ENCODE measurements at regions not wholly inside any gene's neighbourhood (a gene's known extent, or its start where the extent isn't known, plus 50 kb on each side); places are given as distances from the start of the nearest gene placed in this dataset.

DNA sequence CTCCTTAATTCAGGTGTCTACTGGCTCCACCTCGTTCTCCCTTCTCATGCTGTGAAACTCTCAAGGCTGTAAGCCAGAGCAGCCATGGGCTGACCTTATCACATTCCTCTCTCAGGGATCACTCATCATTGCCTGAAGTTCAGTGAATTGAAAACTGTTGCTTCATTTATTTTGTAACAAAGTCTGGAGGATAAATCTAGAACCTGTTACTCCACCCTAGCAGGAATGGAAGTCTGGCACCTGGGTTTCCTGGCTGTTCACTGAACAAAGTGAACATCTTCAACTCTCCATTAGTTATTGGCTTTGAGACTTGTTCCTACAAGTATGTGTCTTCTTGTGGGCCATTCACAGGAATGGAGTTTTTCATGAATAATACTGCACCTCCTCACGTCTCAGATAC is 584.1 kb downstream of the PTPRU start:
- no peak for DNase-seq

DNA sequence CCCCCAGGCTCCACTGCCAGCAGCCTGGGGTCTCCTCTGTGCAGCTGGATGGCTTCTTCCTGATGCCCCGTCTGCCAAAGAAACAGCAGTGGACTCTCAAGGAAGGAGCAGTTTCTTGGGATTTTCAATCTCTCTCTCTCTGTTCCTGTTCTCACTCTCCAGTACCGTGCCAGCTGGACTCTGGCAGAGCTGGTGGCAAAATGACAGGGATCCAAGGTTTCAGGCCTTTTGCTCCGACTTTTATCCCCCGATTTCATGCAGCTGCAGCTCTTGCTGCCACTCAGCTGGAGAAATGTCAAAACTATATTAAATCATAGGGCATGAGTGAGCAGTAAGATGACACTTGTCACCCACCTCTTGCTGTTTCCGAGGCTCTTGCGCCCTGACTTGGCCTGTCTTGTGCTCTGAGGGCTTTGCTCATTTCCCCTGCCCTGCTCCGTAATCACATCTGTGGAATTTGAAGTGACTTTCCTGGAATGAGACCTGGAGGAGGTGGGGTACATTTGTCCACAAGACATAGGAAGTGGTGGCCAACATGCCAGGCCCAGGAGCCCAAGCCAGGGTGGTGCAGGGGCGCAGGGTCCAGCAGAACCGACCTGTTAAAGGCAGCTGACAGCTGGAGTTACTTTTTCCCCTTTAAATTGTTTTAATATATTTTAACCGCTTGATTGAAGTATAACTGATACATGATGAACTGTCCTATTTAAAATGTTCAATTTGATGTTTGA is 576.2 kb downstream of the PTPRU start:
- DNase-seq: no peak

DNA sequence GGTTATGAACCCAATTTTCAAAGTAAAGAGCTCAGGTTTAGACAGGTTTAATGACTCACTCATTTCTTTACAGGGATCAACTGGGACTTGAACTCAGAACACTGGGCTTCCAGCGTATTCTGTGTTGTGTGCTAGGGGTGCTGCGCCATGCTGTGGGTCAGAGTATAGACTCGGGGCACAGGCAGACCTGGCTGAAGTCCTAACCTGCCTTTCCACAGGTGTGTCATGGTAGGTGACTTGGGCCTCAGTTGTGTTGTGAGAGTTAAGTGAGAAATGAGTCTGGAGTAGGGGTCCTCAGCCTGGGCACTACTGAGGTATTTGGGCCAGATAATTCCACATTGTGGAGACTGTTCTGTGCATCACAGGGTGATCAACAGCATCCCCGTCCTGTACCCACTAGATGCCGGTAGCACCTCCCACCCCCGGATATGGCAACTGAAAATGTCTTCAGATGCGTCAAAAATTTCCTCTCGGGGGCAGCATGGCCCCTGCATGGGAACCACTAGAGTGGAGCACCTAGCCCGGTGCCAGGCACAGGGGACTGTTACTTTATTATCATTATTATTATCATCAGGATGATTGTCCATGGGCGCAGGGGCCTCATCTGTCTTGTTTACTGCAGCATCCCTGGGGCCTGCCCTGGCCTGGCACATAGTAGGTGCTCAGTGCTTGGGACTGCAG is 575.5 kb downstream of the PTPRU start:
- DNase-seq: no peak

DNA sequence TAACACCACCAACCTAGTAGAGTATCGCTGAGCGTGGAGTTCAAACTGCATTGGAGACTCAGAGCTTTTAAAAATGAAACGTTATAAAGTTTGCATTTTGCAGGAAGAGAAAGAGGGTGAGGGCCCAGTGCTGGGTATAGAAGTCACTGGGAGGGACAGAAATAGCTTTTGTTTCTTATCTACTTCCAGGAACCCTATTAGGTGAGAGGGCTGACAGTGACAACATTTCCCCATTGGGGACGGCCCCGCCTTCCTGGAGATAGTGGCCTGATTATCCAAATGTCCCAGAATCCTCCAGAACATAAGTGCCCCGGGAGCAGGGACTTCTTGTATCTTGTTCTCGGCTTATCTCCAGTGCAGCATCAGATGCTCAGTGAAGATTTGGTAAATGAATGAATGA is 574.9 kb downstream of the PTPRU start:
- no peak for DNase-seq

DNA sequence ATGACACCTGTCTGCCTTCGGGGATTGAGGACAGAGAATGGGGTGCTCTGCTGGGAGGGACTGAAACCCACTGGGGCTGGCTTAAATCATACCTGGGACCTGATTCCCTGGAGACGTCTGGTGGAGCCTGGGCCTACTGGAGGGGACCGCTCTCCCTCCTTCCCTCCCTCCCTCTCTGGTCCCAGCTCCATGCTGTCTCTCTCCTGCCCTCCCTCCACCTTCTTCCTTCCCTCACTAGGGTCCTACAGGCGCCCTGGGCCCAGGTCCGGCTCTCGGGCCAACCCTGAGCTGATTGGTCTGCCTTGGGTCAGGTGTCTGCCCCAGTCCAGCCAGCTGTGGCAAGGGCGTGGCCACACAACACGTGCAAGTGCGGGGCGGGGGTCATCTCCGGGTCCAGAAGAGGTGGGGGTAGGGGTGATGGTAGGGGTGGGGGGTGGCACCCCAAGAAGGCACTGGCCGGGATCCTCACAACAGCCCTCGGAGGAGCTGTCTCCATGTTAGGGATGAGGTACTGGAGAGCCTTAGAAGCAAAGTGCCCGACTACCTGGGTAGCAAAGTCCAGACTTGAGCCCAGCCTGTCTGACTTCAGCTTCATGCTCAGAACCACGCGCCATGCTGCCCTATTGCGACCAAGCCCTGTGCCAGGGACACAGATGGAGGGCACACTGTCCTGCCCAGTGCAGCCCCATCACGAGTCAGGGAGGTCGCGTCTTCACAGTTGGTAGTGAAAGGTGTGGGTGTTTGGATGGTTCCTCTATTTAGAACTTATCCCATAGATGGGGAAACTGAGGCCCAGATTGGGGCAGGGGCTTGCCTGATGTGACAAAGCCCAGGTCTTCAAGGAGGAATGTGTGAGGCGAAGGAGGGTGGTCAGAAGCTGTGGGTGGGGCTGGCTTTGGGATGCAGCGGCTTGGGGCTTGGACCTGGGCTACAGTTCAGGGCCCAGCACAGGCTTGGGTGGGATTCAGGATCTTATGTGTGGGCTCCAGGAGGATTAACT is 574.1 kb downstream of the PTPRU start:
- DNase-seq: no peak

DNA sequence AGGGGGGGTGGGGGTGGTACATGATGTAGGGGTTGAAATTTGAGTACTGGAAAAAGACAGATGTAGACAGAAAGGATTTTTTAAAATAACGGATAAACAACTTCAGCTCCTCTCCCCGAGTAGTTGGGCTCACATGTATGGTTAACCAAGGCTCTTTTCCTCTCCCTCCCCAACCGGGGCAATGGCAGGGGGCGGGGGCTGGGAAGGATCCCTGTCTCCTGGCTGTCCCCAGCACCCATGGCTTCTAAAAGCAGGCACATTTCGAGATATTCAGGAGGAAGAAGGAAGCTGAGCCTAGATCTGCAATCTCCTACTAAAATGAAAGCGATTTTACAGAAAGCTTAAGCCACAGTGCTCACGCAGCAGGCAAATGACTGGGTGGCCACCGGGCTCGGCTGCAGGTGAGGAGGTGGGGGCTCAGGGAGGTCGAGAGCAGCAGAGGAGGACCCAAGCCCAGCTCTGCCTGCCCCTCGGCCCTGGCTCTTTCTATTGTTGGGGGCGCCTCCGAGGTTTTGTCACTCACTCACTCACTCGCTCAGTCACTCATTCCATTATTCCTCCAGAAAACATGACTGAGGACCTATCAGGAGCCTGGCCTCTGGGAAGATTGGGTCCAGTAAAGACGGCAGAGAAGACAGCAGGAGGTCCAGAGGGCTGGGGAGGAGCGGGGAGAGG is 573.3 kb downstream of the PTPRU start:
- no peak for DNase-seq

DNA sequence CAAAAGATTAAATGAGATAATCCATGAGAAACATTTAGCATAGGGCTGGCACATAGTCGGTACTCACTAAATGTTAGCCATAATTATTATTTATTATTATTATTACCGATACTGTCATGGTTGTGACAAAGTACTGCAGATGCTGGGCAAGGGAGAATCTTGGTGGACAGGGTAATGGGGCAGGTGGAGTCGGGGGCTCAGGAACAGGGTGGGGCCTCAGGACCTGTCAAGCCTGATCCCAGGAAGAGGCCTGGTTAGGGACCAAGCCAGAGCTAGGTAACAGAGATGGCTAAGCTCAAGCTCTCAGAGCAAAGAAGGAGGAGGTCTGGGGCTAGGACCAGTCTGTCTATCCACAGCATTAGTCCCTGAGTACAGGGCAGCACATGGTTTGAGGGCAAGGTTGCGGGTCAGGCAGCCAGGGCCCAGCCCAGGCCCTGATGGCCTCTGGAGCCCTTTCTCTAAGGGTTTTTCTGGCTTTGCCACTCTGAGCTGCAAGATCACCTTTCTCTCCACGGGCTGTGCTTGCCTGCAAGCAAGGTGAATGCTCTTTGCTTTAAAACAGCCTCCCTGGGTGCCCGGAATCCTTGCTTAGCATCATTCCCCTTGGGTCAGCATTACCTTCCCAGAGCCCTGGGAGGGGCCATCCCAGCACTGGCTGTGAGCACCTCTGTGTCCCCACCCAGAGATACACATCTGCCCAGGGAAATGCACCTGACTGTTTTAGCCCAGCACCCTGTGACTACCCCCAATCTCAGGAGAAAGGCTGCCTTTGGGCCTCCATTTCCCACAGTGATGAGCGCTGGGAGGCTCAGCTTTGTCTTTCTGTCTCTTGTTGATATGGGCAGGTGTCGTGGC is 572.0 kb downstream of the PTPRU start:
- no peak for DNase-seq

DNA sequence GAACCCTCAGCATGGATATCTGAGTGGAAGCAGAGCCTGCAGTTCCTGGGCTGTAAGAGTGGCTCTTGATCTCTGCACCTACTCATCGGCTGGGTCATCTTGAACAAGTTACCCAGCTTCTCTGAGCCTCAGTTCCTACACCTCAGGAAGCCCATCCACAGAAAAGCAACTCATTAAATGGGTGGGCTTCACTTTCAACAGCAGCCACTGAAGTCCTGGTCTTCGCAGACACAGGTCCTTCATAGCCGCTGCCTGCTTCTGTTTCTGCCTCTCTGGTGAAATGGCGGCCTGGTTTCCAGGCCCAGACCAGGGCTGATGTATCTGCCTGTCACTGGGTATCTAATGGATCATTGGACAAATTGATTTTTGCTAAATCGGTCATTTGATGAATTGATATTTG is 571.4 kb downstream of the PTPRU start:
- no peak for DNase-seq

DNA sequence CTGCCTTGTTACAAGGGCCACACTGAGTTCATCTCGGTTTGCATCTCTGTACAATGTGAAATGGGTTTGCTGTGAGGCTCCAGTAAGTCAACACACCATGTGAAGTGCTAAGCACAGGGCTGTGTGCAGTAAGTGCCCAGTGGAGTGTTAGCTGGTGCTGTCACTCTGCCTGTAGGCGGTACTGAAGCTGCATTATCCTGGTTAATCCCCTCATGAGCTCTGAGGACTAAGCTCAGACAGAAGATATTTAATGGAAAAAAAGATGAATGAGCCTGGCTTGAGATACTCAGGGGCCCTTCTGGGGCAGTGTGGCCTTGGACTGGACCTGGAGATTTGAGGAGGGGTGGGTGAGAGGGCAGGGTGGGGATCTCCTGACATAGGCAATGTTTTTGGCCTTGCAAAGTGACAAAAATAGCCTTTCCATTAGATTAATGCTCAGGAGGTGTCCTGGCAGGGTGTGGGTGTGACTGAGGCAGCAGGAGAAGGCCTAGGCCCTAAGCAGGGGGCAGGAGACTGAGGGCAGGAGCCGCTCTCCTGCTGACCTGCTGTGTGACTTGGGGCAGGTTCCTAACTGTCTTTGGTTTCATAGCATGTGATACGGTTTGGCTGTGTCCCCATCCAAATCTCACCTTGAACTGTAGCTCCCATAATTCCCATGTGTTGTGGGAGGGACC is 570.5 kb downstream of the PTPRU start:
- no peak for DNase-seq

DNA sequence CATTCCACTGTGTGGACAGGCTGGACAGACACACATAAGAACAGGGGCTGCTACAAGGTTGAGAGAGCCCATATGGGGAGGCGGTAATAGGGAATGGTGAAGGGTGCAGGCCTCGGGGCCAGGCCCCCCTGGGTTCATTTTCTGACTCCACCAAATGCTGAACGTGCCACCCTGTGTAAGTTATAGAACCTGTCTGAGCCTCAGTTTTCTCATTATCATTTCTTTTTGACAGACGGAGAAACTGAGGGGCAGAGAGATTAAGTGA is 569.5 kb downstream of the PTPRU start:
- no peak for DNase-seq

DNA sequence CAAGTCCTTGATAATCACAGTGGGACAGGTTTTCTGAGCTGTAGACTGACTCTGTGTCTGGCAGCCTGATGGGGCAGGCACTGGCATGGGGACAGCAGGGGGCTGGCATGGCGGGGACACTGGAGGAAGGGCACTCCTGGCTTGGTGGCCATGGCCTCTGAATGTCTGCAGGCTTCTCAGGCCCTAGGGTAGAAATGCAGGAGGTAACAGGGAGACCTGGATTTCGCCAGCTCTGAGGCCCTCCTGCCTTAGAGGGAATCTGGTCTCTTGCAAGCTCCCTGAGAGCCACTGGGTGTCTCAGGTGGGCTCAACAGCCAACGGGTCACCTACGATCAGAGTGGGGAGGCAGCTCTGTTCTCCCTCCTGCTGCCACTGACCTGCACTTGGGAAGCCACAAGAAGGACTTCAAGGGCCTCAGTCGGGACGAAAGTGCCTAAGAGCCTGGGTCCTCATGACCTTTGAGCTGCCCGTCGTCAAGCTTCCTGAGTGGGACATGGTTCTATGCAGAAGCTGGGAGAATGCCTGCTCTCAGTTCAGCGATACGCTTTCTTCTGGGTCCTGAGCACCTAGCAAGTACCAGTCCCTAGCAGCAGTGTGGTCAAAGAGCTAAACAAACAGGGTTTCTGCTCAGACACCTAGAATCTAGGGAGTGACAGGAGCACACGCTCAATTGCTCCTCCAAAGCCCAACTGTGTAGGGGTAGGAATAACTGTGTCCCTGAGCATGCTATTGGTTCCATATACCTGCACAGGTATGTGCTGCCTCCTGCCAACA is 569.0 kb downstream of the PTPRU start:
- no peak for DNase-seq

DNA sequence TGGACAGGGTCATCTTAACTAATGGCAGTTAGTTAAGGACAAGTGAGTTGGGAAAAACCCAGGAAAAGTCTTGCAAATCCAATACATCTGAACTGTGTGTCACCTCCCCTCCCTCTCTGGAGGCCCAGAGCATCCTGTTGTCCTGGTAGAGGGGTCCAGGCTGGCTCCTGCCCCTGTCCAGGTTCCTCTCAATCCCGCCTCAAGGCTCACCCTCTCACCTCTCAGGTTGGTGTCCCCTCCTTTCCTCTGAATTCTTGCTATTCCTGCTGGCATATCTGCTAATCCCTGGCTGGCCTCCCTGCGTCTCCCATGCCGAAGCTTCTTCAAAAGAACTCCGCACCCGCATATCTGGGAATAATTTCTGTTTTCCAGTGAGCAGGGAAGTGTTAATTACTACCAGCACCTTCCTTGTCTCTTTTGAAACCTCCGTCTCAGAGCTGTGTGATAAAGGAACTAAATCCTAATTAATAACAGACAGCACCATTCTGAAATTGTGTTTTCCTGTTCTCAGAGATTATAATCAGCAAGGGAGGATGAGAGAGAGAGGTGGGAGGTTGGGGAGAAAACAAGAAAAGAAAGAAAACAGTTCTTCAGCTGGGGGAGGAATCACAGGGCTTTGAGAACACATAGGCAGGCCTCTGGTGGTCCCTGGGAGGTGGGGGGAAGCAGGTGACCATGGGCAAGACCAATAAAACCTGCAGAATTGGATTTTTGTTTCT is 568.0 kb downstream of the PTPRU start:
- no peak for DNase-seq

DNA sequence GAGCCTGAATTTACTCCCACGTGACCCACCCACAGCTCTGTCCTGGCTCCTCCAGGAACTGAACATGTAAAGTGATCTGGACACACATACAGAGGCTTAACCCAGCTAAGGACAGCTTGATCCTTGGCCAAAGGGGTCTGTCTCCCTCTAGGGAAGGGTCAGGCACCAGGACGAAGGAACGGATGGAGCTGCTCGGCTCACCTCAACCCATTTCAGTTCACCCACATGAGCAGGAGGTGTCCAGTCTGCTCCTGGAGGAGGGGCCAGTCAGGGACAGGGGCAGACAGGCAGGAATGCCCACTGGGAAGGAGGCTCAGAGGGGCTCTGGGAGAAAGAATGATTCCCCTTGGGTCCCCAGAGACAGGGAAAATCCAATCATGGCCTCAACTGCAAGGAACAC is 567.2 kb downstream of the PTPRU start:
- DNase-seq: no peak

DNA sequence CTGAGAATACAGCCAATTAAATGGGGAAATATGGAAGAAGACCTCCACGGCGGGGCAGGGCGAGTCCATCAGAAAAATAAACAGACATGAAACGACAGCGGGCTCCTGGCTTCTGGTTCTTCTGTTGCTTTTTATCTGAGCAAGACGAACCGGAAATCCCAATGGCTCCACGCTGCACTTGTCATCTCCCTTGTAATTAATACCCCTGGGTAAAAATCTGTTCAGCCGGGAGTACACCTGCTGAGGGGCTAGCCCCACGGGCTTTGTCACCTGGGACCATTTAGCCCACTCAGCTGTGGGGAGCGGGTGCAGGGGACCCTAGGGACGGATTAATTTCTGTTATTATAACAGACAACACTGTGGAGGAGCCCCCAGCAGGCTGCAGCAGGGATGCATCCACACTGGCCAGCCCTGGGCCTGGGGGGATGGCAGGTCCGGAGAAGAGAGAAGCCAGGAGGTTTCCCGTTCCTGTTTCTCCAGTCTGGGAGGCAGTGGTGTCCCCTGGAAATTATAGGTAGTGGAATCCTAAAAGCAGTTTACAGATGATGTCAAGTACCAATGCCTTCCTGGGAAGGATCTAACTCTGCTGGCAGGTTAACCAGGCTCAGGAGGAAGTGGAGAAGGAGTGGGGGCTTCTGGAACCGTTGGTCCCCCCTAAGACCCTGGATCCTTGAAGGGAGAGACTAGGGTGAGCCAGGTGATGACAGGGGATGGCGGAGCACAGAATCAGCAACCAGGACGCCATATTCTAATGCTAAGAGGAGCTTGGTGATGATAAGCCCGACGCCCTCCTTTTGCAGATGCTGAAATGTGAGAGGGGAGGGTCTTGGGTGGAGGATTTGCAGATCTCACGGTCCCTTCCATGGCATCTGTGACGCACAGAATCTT is 566.1 kb downstream of the PTPRU start:
- no peak for DNase-seq

DNA sequence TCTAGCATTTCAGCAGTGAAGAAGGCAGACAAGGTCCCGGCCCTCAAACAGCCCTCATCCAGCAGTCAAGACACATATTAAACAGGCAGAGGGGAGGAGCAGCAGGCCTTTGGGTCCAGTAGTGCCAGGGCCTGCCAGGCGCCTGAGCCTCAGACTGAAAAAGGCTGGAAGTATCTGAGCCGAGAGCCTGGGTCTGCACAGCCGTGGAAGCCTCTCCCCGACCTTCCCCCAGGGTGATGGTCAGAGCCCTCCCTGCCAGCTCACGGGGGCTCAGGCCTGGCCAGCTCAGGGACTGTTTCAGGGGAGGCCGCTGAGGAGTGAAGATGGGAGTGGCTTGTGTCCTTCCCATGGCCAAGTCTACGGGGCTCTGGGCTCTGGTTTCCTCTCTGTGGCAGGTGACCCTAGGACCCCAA is 565.2 kb downstream of the PTPRU start:
- no peak for DNase-seq

DNA sequence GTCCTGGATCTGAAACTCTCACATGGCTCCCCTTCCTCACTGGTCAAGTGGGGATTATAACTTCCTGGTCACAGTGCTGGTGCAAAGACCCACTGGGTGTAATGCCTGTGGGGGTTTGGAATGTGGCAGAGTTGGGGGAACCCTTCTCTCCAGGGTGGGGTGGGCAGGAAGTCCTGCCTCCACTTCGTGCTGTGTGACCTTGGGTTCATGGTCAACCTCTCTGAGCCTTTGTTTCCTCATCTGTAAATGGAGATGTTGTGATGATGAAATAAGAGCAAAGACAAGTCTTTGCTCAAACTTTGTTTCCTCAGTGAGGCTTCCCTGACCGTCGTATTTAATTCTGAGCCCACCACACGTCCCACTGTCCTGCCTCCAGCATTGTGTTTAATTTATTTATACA is 564.7 kb downstream of the PTPRU start:
- DNase-seq: no peak

DNA sequence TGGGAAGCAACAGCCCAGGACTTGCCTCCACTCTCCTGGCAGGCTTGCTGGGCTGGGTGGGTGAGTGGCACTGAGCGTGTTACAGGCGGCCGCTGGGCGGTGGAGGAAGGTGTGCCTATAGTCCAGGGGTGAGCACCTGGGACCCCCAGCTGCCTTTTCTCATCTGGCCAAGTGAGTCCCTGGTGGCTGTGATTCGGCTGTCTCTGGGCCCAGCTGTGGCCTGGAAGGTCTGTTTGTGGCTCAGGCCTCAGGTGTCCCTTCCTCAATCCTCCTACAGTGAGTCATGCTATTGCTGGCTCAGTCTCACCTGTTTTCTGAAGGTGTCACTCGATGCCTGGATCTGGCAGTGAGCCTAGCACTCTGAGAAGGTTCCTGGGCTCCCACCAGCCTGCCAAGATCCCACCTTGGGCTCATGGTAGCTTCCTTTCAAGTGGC is 564.2 kb downstream of the PTPRU start:
- no peak for DNase-seq

DNA sequence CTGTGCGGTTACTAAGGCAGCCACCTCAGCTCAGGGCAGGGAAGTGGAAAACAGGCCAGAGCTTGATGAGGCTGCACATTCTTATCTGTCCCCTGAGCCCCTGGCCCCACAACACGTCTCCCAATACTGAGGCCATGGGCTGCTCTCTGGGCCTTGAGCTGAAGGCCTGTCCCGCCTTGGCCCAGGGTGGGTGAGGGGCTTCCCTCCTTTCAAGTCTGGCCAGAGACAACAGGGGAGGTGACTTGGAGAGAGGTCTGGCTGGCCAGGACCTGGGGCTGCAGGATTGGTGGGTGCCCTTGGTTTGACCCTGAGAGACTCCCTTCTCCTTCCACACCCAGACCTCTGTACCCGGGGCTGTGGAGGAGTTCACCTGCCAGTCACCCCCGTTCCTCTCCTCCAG is 563.8 kb downstream of the PTPRU start:
- DNase-seq: no peak
